IPS-15b (cell line): ENCODE measurements at regions not wholly inside any gene's neighbourhood (a gene's known extent, or its start where the extent isn't known, plus 50 kb on each side); places are given as distances from the start of the nearest gene placed in this dataset.

ENCODE experiments used
- H3K27me3 ChIP-seq: one replicate; pipeline ENCODE4 v1.6.1; 2013; ENCODE audit warnings: low read length; ENCODE audit not compliant: control insufficient read depth, insufficient read depth
- H3K36me3 ChIP-seq: one replicate; pipeline ENCODE4 v1.6.1; 2013; ENCODE audit warnings: low read length; ENCODE audit not compliant: control insufficient read depth, insufficient read depth
- H3K4me1 ChIP-seq: one replicate; pipeline ENCODE4 v1.6.1; 2013; ENCODE audit warnings: mild to moderate bottlenecking, low read length; ENCODE audit not compliant: control insufficient read depth, insufficient read depth
- H3K4me3 ChIP-seq: one replicate; pipeline ENCODE4 v1.5.1; 2013; ENCODE audit warnings: low read depth, low read length
- H3K9ac ChIP-seq: one replicate; pipeline ENCODE4 v1.6.1; 2013; ENCODE audit warnings: low read depth, mild to moderate bottlenecking, low read length
- H3K9me3 ChIP-seq: one replicate; pipeline ENCODE4 v1.6.1; 2013; ENCODE audit warnings: mild to moderate bottlenecking, low read length; ENCODE audit not compliant: control insufficient read depth, insufficient read depth

GRCh38 chr2:43078301-43078700, 148.1 kb downstream of the ZFP36L2 start:
- Histone ChIP-seq H3K9ac (no peak overlapping the region), H3K36me3 (no peaks in the 10 kb centered on the region), H3K4me1 (peaks cover under 1% of the 10 kb centered on the region), H3K27me3 (no peaks in the 10 kb centered on the region), H3K4me3 (no peak overlapping the region), H3K9me3 (no peaks in the 10 kb centered on the region)

DNA sequence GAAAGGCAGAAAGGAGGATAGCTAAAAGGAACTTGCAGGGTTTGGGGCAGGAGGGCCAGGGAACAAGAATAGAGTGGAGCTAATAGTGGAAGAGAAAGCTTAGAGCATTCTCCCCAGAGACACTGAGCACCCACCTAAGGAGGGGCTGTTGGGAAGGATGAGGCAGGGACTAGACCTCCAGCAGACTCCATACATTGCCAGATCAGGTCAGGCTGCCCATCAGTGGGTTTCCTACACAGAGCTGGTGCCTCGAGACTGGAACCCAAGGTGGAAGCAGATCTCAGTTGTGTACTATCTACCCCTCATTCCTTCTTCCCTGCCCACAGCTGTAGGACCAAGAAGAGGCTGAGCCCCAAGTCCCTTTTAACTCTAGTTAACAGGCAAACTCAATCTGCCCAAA, 148.5 kb downstream of the ZFP36L2 start:
- Histone ChIP-seq H3K4me1 (no peaks in the 10 kb centered on the region), H3K36me3 (no peaks in the 10 kb centered on the region), H3K9ac (no peak overlapping the region), H3K9me3 (no peaks in the 10 kb centered on the region), H3K27me3 (no peaks in the 10 kb centered on the region), H3K4me3 (no peak overlapping the region)

GRCh38 chr2:43076676-43077075, 149.7 kb downstream of the ZFP36L2 start:
- Histone ChIP-seq H3K9me3 (no peaks in the 10 kb centered on the region), H3K4me3 (no peak overlapping the region), H3K4me1 (no peaks in the 10 kb centered on the region), H3K9ac (no peak overlapping the region), H3K36me3 (no peaks in the 10 kb centered on the region), H3K27me3 (no peaks in the 10 kb centered on the region)

DNA sequence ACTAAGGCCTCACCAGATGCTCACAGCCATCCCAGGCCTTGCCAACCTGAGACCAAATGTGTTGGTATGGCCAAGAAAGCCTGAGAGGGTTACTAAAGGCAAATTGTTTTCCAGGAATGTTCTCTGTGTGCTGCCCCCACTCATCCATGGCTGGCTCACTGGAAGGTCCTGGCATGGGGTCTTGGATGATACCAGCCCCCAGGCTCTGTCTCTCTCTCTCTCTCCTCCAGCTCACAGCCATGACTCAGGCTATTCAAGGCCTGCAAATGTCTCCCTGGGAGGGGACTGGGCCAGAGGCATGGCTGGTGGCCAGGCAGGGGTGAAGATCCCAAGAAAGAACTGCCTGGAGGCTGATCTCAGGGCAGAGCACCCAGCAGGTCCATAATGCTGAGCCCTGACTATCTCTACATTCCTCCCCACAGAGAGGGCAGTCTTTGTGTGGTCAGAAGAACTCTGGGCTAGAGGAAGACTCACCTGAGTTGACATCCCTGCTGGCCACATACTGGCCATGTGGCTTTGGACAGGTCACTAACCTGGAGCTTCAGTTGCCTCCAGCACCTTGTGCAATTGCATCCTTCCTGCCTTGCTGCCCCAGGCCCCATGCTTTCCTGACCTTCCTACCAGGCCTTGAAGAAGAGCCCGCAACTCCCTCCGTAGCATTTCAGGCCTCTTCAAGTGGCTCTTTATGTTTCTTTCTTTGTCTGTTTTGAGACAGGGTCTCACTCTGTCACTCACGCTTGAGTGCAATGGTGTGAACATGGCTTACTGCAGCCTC, 150.4 kb downstream of the ZFP36L2 start:
- H3K27me3 ChIP-seq, result no peaks in the 10 kb centered on the region
- H3K36me3 ChIP-seq, result no peaks in the 10 kb centered on the region
- no peaks in the 10 kb centered on the region for H3K9me3 ChIP-seq
- no peak overlapping the region for H3K9ac ChIP-seq
- H3K4me1 ChIP-seq, result no peaks in the 10 kb centered on the region
- no peak overlapping the region for H3K4me3 ChIP-seq

DNA sequence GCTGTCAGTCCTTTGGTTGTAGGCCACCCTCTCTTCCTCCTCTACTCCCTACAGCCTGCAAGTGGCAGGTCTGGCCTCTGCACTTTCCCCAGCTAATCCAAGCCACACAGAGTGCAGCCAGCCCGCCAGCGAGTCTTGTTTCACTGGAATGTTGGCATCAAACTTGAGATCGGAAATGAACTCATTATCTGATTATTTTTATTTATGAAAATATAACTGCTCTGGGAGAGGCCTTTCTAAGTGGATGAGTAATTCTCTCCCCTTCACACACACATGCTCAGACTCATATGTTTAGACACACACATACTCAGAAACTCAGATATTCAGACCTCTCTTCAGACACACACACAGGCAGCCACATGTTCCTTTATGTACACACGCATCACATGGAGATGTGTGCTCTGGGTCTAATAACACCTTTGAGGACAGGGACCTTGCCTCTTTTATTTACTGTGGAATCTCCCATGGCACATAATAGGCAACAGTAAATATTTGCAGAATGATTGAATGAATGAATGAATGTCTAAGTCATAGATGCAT, 151.3 kb downstream of the ZFP36L2 start:
- H3K36me3 ChIP-seq, result no peaks in the 10 kb centered on the region
- H3K9me3 ChIP-seq, result no peaks in the 10 kb centered on the region
- no peaks in the 10 kb centered on the region for H3K27me3 ChIP-seq
- H3K4me3 ChIP-seq, result no peak overlapping the region
- no peak overlapping the region for H3K9ac ChIP-seq
- H3K4me1 ChIP-seq, result no peaks in the 10 kb centered on the region

DNA sequence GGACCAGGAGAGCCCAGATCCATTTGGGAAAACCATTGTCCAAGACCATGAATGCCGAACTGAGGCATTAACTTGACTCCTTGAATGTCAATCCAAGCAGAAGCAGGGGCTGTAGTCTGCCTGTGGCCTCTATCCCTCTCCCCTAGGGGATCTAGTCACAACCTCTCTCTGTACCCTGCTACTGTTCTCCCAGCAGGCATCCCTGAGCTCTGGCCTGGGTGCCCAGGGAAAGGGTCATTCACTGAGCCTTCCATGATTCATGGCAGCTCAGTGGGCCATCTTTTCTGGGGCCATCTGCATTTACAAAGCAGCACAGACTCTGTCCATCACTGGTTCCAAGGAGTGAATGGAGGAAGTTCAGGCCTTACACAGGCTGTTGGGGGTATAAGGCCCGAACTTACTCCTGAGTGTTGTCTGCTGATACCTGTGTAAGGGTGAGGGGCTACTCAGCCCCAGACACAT, 151.8 kb downstream of the ZFP36L2 start:
- H3K9ac ChIP-seq, result no peak overlapping the region
- H3K9me3 ChIP-seq, result no peaks in the 10 kb centered on the region
- no peaks in the 10 kb centered on the region for H3K4me1 ChIP-seq
- no peaks in the 10 kb centered on the region for H3K27me3 ChIP-seq
- H3K4me3 ChIP-seq, result no peak overlapping the region
- H3K36me3 ChIP-seq, result no peaks in the 10 kb centered on the region

DNA sequence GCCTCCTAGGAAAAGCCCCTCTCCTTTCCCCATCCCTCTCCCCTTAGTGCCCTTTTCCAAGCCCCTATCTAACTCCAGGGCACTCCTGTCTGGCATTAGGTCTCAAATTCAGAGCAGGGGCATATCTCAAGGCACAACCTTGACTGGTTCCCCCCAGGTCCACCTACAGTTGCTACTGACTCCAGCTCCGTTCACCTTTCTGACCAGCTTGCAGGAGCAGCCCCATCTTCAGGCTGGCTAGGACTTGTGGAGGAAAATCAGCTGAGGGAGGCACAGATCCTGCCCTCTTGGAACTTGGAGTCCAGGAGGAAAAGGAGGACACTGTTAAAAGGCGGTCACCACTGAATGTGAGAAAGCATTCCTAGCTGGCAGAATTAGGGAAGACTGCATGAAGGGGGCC, 152.4 kb downstream of the ZFP36L2 start:
- H3K4me3 ChIP-seq, result no peak overlapping the region
- H3K9me3 ChIP-seq, result no peaks in the 10 kb centered on the region
- H3K27me3 ChIP-seq, result no peaks in the 10 kb centered on the region
- no peak overlapping the region for H3K9ac ChIP-seq
- no peaks in the 10 kb centered on the region for H3K36me3 ChIP-seq
- no peaks in the 10 kb centered on the region for H3K4me1 ChIP-seq

DNA sequence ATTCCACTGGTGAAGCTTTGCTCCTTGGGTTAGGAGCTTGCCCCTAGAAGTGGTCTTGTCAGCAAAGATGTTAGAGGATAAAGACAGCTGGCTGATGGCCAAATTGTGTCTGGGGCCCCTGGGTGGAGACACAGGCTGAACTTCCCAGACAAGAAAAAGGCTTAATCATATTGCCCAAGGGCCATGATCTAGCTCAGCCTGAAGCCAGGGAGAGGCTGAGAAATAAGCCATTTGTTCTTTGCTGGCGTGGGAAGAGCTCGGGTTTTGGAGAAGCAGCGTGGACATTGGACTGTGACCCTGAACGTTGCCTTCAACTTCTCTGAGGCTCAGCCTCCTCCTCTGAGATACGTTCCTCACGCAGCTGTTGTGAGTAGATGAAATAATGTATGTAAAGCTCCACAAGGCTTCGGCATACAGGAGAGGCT, 153.0 kb downstream of the ZFP36L2 start:
- H3K36me3 ChIP-seq, result no peaks in the 10 kb centered on the region

GRCh38 chr2:43071599-43072550, 154.5 kb downstream of the ZFP36L2 start:
- no peaks in the 10 kb centered on the region for H3K4me1 ChIP-seq

More for the DNA sequence above, 153.0 kb downstream of the ZFP36L2 start:
- Histone ChIP-seq H3K4me1 (no peaks in the 10 kb centered on the region), H3K9me3 (no peaks in the 10 kb centered on the region), H3K9ac (no peak overlapping the region), H3K27me3 (no peaks in the 10 kb centered on the region), H3K4me3 (no peak overlapping the region)

DNA sequence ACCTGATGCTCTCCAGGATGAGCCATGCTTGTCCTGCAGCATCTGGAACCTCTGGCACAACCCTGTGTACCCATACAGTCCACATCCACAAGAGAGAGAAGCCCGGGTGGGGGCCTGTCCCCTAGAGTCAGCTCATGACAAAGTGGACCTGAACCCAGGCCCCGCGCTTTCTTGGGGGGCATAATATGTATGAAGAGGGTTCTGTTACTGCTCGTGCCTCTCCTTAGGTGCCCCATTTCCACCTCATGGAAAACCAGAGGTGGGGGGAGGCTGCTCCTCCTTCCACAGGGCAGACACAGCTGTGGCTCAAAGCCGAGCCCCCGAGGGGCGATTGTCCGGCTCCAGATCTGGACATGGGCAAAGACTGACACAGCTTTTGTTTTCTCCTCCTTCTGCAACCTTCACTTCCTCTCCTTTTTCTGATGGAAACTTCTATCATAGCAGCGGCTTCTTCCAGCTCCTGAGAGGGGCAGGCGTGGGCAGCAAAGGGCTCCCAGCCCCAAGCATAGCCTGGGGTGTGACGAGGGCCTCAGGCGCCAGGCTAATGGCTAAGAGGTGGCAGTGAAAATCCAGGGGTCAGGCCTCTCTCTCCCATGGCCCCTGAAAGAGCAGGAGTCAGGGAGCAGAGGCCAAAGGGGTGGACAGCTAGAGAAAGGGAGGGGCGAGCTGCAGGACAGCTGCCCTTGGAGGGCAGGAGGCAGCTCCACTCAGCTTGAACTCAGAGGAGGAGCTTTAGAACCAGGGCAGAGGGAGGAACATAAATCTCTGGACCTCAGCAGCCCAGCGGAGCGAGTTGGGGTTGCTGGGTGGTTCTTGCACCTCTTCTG, 155.5 kb downstream of the ZFP36L2 start:
- Histone ChIP-seq H3K27me3 (no peaks in the 10 kb centered on the region), H3K36me3 (no peaks in the 10 kb centered on the region), H3K9me3 (no peaks in the 10 kb centered on the region), H3K4me1 (no peaks in the 10 kb centered on the region), H3K9ac (no peak overlapping the region), H3K4me3 (no peak overlapping the region)

More at GRCh38 chr2:43071599-43072550, 154.5 kb downstream of the ZFP36L2 start:
- no peaks in the 10 kb centered on the region for H3K36me3 ChIP-seq
- H3K9me3 ChIP-seq, result no peaks in the 10 kb centered on the region
- H3K27me3 ChIP-seq, result no peaks in the 10 kb centered on the region
- no peak overlapping the region for H3K9ac ChIP-seq
- no peak overlapping the region for H3K4me3 ChIP-seq

GRCh38 chr2:43070030-43070429, 156.4 kb downstream of the ZFP36L2 start:
- no peaks in the 10 kb centered on the region for H3K27me3 ChIP-seq
- H3K36me3 ChIP-seq, result no peaks in the 10 kb centered on the region
- H3K4me1 ChIP-seq, result no peaks in the 10 kb centered on the region
- no peaks in the 10 kb centered on the region for H3K9me3 ChIP-seq
- no peak overlapping the region for H3K4me3 ChIP-seq
- H3K9ac ChIP-seq, result no peak overlapping the region
